HUES48 (cell line): ENCODE measurements at regions not wholly inside any gene's neighbourhood (a gene's known extent, or its start where the extent isn't known, plus 50 kb on each side); places are given as distances from the start of the nearest gene placed in this dataset.

ENCODE experiments used
- H3K27ac ChIP-seq: one replicate; pipeline ENCODE4 v1.7.0; 2013; ENCODE audit warnings: low read depth, low read length, inconsistent platforms
- H3K27me3 ChIP-seq: 2 replicates; pipeline ENCODE4 v1.6.1; 2013; ENCODE audit warnings: mild to moderate bottlenecking, low read length; ENCODE audit not compliant: control insufficient read depth, insufficient read depth
- H3K36me3 ChIP-seq: 2 replicates; pipeline ENCODE4 v1.6.1; 2013; ENCODE audit warnings: low read length; ENCODE audit not compliant: control insufficient read depth, insufficient read depth
- H3K4me1 ChIP-seq: 2 replicates; pipeline ENCODE4 v1.6.1; 2013; ENCODE audit warnings: mild to moderate bottlenecking, low read length; ENCODE audit not compliant: control insufficient read depth, insufficient read depth
- H3K4me3 ChIP-seq: 2 replicates; pipeline ENCODE4 v1.5.1; 2013; ENCODE audit warnings: mild to moderate bottlenecking, low read depth, low read length
- H3K9ac ChIP-seq: 2 replicates; pipeline ENCODE4 v1.6.1; 2013; ENCODE audit warnings: mild to moderate bottlenecking, low read depth, low read length, moderate library complexity
- H3K9me3 ChIP-seq: 2 replicates; pipeline ENCODE4 v1.6.1; 2013; ENCODE audit warnings: low read length; ENCODE audit not compliant: control insufficient read depth, insufficient read depth

- H3K4me1 ChIP-seq = no peaks in the 10 kb centered on the region
- H3K9me3 ChIP-seq = peaks cover 9% of the 10 kb centered on the region
- no peak overlapping the region for H3K4me3 ChIP-seq
- no peaks in the 10 kb centered on the region for H3K27me3 ChIP-seq
- H3K9ac ChIP-seq = no peak overlapping the region
- H3K36me3 ChIP-seq = no peaks in the 10 kb centered on the region
- no peak overlapping the region for H3K27ac ChIP-seq
These were observed 387.6 kb upstream of the DDI1 start for GRCh38 chr11:103648670-103649400.

DNA sequence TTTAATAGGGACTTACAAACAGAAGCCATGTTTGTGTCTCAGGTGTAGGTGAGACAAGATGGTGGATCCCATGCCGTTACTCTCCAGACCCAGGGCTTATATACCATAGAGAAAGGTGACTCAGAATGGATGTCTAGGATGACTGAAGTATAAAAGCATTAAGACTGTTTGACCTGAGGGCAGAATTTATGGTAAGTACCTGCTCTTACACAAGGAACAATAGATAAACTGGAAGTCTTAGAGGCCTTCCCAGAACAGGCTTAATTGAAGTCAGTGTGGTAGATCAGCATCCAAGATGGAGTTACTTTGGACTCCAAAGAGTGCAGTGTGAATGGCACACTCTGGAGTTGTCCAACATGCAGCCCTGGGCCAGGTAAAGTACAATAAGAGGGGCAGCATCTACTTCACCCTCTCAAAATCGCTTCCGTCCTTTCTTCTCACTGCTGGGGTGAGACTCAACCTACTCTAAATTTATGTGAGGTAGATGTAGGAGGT is 387.0 kb upstream of the DDI1 start:
- H3K9me3 ChIP-seq = peaks cover 9% of the 10 kb centered on the region
- no peaks in the 10 kb centered on the region for H3K4me1 ChIP-seq
- no peaks in the 10 kb centered on the region for H3K27me3 ChIP-seq
- no peaks in the 10 kb centered on the region for H3K36me3 ChIP-seq
- H3K27ac ChIP-seq = no peak overlapping the region
- H3K9ac ChIP-seq = no peak overlapping the region
- no peak overlapping the region for H3K4me3 ChIP-seq

GRCh38 chr11:103650330-103650729 is 386.1 kb upstream of the DDI1 start:
- H3K27ac ChIP-seq = no peak overlapping the region
- H3K9ac ChIP-seq = no peak overlapping the region
- H3K4me1 ChIP-seq = no peaks in the 10 kb centered on the region
- H3K36me3 ChIP-seq = no peaks in the 10 kb centered on the region
- peaks cover 9% of the 10 kb centered on the region for H3K9me3 ChIP-seq
- no peak overlapping the region for H3K4me3 ChIP-seq
- no peaks in the 10 kb centered on the region for H3K27me3 ChIP-seq

DNA sequence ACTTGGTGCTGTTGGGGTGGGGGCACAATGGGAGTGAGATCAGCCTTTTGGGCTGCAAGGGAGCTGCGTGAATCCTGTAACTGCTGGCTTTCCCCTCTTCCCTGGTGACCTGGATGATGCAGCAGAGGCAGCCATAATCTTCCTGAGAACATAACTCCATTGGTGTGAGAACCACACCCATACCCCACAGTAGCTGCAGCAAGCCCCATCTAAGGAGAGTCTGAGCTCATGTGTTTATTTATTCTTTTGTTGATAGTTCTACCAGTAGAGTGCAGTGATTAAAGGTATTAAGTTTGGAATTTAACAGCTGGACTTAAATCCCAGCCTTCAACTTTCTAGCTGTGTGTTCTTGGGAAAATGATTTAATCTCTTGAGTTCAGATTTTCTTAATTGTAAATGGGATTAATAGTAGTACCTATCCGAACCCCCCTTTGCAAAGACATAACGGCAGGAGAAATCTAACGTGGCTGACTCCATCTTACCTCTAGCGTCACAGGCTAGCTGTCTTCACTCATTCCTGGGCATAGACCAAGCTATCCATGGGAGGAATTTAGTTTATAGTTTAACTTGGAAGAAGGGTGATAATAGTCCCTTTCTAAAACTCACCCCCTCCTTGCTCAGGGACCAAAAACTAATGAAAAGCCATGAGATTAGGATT is 385.0 kb upstream of the DDI1 start:
- Histone ChIP-seq H3K9ac (no peak overlapping the region), H3K36me3 (no peaks in the 10 kb centered on the region), H3K27ac (no peak overlapping the region), H3K4me3 (no peak overlapping the region), H3K4me1 (no peaks in the 10 kb centered on the region), H3K9me3 (peaks cover 9% of the 10 kb centered on the region), H3K27me3 (no peaks in the 10 kb centered on the region)

DNA sequence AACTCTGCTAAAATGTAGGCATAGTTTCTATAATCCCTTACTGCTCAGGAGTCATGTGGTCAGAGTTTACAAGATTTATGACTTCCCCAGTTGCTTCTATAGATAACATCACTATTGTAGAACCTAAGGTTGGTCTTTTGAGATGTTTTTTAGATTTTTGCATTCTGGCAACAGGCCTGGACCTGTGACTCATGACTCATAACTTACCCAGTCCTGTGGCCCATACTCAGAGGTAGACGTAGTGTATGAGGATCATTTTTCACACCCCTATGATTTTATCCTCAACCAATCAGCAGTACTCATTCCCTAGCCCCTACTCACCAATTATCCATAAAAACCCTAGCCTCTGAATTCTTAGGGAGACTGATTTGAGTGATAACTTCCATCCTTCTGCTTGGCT is 384.4 kb upstream of the DDI1 start:
- no peaks in the 10 kb centered on the region for H3K4me1 ChIP-seq
- H3K4me3 ChIP-seq = no peak overlapping the region
- H3K9me3 ChIP-seq = peaks cover 9% of the 10 kb centered on the region
- H3K27ac ChIP-seq = no peak overlapping the region
- H3K9ac ChIP-seq = no peak overlapping the region
- H3K27me3 ChIP-seq = no peaks in the 10 kb centered on the region
- no peaks in the 10 kb centered on the region for H3K36me3 ChIP-seq

DNA sequence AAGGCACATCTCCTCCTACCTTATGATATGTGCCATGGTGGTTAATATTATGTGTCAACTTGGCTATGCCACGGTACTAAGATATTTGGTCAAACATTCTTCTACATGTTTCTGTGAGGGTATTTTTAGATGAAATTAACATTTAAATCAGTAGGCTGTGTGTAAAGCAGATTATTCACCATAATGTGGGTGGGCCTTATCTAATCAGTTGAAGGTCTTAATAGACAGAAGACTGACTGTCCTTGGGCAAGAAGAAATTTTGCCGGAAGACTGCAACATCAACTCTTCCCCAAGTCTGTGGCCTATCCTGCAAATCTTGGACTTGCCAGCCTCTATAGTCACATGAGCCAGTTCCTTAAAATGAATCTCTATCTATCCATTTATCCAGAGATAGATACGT is 380.1 kb upstream of the DDI1 start:
- Histone ChIP-seq H3K4me1 (no peaks in the 10 kb centered on the region), H3K9me3 (peaks cover 3% of the 10 kb centered on the region), H3K27ac (no peak overlapping the region), H3K4me3 (no peak overlapping the region), H3K36me3 (no peaks in the 10 kb centered on the region), H3K27me3 (no peaks in the 10 kb centered on the region), H3K9ac (no peak overlapping the region)

GRCh38 chr11:103659206-103659618 is 377.2 kb upstream of the DDI1 start:
- Histone ChIP-seq H3K4me1 (no peaks in the 10 kb centered on the region), H3K27ac (no peak overlapping the region)

DNA sequence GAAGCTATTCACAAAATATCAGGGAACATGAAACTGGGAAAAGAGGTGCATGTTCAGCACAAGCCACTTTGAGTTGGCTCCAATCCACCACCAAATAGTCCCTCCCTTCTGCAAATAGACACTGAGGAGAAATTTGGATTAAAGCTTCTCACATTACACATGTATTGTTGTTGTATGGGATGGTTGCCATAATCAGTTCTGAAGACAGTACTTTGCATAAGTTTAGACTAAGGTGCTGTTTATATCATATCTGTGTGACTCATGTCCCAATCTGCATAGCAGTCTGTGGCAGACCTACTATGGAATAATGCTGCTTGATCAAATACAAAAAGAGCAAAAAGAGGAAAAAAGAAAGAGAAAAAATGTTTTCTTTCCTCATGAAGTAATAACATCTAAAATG is 376.7 kb upstream of the DDI1 start:
- no peak overlapping the region for H3K27ac ChIP-seq
- no peaks in the 10 kb centered on the region for H3K9me3 ChIP-seq
- no peak overlapping the region for H3K9ac ChIP-seq
- no peaks in the 10 kb centered on the region for H3K27me3 ChIP-seq
- no peaks in the 10 kb centered on the region for H3K36me3 ChIP-seq
- H3K4me3 ChIP-seq = no peak overlapping the region
- no peaks in the 10 kb centered on the region for H3K4me1 ChIP-seq

More at GRCh38 chr11:103659206-103659618, 377.2 kb upstream of the DDI1 start:
- H3K36me3 ChIP-seq = no peaks in the 10 kb centered on the region
- no peak overlapping the region for H3K9ac ChIP-seq
- no peaks in the 10 kb centered on the region for H3K9me3 ChIP-seq
- no peak overlapping the region for H3K4me3 ChIP-seq
- H3K27me3 ChIP-seq = no peaks in the 10 kb centered on the region

DNA sequence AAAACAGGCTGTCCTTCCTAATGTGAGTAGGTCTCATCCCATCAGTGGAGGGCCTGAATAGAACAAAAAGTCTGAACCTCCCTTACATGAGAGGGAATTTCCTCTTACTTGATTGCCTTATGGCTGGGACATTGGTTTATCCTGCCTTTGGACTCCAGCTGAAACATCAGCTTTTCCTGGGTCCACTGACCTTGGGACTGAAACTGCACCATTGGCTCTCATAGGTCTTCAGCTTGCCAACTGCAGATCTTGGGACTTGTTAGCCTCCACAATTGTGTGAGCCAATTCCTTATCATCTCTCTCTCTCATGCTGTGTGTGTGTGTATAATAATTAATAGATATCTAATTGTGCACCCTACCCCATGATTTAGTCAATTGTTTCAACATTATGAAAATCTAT is 375.3 kb upstream of the DDI1 start:
- H3K9ac ChIP-seq = no peak overlapping the region
- no peak overlapping the region for H3K4me3 ChIP-seq
- no peaks in the 10 kb centered on the region for H3K36me3 ChIP-seq
- no peaks in the 10 kb centered on the region for H3K9me3 ChIP-seq
- no peak overlapping the region for H3K27ac ChIP-seq
- H3K27me3 ChIP-seq = no peaks in the 10 kb centered on the region
- H3K4me1 ChIP-seq = no peaks in the 10 kb centered on the region

- H3K36me3 ChIP-seq = no peaks in the 10 kb centered on the region
- no peak overlapping the region for H3K4me3 ChIP-seq
- no peaks in the 10 kb centered on the region for H3K27me3 ChIP-seq
- no peaks in the 10 kb centered on the region for H3K9me3 ChIP-seq
- H3K27ac ChIP-seq = no peak overlapping the region
- no peak overlapping the region for H3K9ac ChIP-seq
- no peaks in the 10 kb centered on the region for H3K4me1 ChIP-seq
These were observed 374.4 kb upstream of the DDI1 start for GRCh38 chr11:103661991-103662390.

DNA sequence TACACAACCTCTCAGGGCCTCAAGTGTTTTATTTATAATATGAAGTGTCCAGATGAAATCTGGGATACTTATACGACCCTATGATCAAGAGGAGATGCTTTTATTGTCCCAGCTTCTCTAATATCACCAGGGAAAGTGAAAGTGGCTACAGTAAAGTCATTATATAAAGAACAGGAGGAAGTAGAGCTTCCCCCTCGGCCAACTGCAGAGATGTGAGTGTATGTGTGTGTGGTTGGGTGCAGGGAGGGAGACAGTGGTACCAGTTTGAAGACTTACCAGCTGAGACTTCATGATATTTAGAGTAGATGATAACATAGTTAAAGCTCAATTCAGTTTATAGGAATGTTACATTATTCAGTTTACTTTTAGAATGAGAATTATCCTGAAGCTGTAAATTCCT is 373.6 kb upstream of the DDI1 start:
- H3K27me3 ChIP-seq = no peaks in the 10 kb centered on the region
- H3K9ac ChIP-seq = no peak overlapping the region
- no peaks in the 10 kb centered on the region for H3K9me3 ChIP-seq
- H3K4me3 ChIP-seq = no peak overlapping the region
- H3K4me1 ChIP-seq = no peaks in the 10 kb centered on the region
- no peaks in the 10 kb centered on the region for H3K36me3 ChIP-seq
- no peak overlapping the region for H3K27ac ChIP-seq
